ENCODE measurements at regions not wholly inside any gene's neighbourhood (a gene's known extent, or its start where the extent isn't known, plus 50 kb on each side); places are given as distances from the start of the nearest gene placed in this dataset.
"Not testable (repeated sequence)": the region's sequence is repeated elsewhere in the genome, so short reads cannot be mapped to it uniquely, and the experiment has no call there.

- Histone ChIP-seq H3K27ac (ENCODE audit: low read length) (no peak overlapping the region), H3K27me3 (ENCODE audit: insufficient read depth, low read length) (no peaks in the 10 kb centered on the region), H3K9me3 (ENCODE audit: insufficient read depth, low read depth, low read length) (no peaks in the 10 kb centered on the region), H3K36me3 (ENCODE audit: insufficient read depth, low read depth, low read length) (no peaks in the 10 kb centered on the region), H3K4me1 (ENCODE audit: insufficient read depth, low read length) (no peaks in the 10 kb centered on the region), H3K9ac (ENCODE audit: low read depth, low read length) (no peak overlapping the region), H3K4me3 (ENCODE audit: low read length) (no peak overlapping the region)
These were observed 210.8 kb upstream of the EXOC2 start for GRCh38 chr6:903761-904160.

DNA sequence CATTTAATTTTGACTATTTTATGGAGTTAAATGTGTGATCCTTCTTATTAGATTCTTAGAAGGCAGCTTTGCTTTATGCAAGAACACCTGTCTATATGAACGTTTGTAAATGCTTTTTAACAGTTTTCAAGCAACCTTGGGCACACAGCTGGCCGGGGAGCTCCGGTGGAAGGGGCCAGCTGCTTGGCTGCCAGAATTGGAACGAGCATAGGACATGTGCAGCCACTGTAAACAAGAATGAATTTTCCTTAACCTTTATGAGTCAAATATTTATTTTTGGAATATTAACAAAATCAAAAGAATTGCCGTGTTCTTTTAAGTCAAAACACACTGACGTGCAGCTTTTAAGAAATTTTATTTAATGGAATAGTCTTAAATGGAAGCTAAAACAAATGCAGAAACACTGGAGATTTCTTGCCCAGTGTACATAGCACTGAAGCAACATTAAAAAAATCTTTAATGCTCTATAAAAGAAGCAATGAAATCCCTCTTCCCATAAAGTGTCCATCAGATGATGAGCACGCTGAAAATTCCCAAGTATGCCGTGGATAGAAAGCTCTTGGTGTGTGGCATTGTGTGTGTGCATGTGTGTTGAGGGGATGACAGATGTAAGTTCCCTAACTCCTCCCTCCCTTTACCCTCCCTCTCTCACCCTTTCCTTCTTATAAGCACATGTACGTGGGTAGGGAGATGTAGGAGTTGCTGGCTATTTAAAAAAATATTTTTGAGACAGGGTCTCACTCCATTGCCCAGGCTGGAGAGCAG is 208.9 kb upstream of the EXOC2 start:
- Histone ChIP-seq H3K4me3 (ENCODE audit: low read length) (no peak overlapping the region), H3K36me3 (ENCODE audit: insufficient read depth, low read depth, low read length) (no peaks in the 10 kb centered on the region), H3K27ac (ENCODE audit: low read length) (no peak overlapping the region), H3K27me3 (ENCODE audit: insufficient read depth, low read length) (no peaks in the 10 kb centered on the region), H3K9me3 (ENCODE audit: insufficient read depth, low read depth, low read length) (no peaks in the 10 kb centered on the region), H3K9ac (ENCODE audit: low read depth, low read length) (no peak overlapping the region), H3K4me1 (ENCODE audit: insufficient read depth, low read length) (no peaks in the 10 kb centered on the region)

DNA sequence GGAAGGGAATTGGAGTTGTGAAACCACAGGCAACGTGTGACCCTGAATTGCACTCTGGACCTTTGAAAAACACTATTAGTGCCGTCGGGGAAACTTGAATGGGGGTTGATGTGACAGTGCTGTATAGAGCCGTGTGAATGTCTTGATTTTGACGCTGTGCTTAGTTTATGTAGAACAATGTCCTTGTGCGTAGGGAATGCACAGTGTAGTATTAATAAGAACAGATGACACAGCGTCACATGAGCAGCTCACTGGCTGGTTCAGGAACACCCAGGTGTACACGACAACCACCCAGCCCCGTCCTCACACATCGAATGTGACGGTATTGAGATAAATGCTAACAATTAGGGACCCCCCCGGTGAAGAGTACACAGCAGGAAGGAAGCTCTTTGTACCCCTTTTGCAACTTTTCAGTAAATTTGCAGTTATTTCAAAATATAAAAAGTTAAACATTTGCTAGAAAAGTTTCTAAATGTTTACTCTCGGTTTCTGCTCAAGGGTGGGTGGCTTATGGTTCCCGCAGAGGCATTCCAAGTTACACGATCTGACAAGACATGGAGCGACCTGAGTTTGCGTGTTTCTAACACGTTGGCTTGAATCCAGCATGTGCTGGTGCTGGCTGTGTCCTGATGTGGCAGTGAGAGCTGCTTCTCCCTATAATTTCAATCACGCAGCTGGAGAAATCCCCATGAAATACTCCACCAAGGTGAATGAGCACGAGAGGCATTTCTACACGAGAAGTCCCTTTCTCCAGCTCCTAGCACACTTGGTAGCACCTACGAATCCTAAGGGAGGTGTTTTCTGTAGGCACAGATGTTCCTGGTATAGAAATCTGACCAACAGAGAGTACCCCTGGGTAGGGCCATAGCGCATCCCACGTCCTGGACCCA is 208.0 kb upstream of the EXOC2 start:
- Histone ChIP-seq H3K9ac (ENCODE audit: low read depth, low read length) (no peak overlapping the region), H3K27me3 (ENCODE audit: insufficient read depth, low read length) (no peaks in the 10 kb centered on the region), H3K4me1 (ENCODE audit: insufficient read depth, low read length) (no peaks in the 10 kb centered on the region), H3K4me3 (ENCODE audit: low read length) (no peak overlapping the region), H3K9me3 (ENCODE audit: insufficient read depth, low read depth, low read length) (no peaks in the 10 kb centered on the region), H3K27ac (ENCODE audit: low read length) (no peak overlapping the region), H3K36me3 (ENCODE audit: insufficient read depth, low read depth, low read length) (no peaks in the 10 kb centered on the region)

DNA sequence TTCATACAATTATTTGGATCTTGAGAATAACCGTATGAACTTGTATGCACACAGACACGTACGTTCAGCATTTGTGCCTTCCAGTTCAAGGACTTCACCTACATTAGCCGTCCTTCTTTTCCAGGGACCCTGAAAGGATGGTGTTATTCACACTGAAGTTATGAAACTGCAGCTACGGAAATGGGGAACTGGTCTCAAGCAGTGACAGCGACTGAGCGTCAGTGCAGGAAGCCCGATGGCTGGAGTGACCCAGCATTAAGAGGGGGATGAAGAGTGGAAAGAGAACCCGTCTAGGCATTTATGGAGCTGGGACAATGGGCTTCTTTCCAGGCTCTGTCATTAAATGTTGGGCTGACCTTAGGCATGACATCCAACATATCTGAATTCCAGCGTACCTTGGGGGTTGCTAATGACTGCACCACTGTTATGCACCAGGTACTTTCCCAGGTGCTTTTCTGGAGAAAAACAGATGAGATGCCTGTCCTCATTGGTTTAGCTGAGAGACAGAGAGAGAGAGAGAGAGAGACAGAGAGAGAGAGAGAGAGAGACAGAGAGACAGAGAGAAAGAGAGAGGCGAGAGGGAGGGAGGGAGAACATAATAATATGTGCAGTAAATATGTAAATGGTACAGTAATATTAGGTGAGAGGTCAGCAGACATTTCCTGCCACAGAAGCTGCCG is 204.7 kb upstream of the EXOC2 start:
- no peaks in the 10 kb centered on the region for H3K4me1 ChIP-seq (ENCODE audit: insufficient read depth, low read length)
- no peak overlapping the region for H3K27ac ChIP-seq (ENCODE audit: low read length)
- H3K27me3 ChIP-seq (ENCODE audit: insufficient read depth, low read length) = no peaks in the 10 kb centered on the region
- no peak overlapping the region for H3K4me3 ChIP-seq (ENCODE audit: low read length)
- H3K36me3 ChIP-seq (ENCODE audit: insufficient read depth, low read depth, low read length) = no peaks in the 10 kb centered on the region
- no peaks in the 10 kb centered on the region for H3K9me3 ChIP-seq (ENCODE audit: insufficient read depth, low read depth, low read length)
- H3K9ac ChIP-seq (ENCODE audit: low read depth, low read length) = no peak overlapping the region

DNA sequence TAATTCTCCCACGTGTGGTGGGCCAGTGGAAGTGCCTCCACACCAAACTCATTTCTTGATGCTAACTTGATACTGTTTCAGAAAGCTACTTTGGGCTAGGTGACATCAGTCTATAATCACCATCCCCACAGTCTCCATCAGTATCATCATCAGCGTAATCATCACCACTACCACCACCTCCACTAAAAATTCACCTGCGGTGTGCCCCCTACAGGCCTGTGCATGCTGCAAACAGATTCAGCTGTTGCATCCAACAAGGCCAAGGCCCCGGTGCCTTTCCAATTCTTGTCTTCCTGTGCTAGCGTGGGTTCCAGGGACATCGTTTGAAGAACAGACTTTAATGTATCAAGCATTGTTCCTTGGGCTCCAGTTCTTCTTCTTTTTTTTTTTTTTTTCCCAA is 201.3 kb upstream of the EXOC2 start:
- H3K27me3 ChIP-seq (ENCODE audit: insufficient read depth, low read length) = no peaks in the 10 kb centered on the region
- H3K36me3 ChIP-seq (ENCODE audit: insufficient read depth, low read depth, low read length) = no peaks in the 10 kb centered on the region
- no peak overlapping the region for H3K9ac ChIP-seq (ENCODE audit: low read depth, low read length)
- no peaks in the 10 kb centered on the region for H3K9me3 ChIP-seq (ENCODE audit: insufficient read depth, low read depth, low read length)
- H3K4me3 ChIP-seq (ENCODE audit: low read length) = no peak overlapping the region
- H3K4me1 ChIP-seq (ENCODE audit: insufficient read depth, low read length) = no peaks in the 10 kb centered on the region
- no peak overlapping the region for H3K27ac ChIP-seq (ENCODE audit: low read length)

DNA sequence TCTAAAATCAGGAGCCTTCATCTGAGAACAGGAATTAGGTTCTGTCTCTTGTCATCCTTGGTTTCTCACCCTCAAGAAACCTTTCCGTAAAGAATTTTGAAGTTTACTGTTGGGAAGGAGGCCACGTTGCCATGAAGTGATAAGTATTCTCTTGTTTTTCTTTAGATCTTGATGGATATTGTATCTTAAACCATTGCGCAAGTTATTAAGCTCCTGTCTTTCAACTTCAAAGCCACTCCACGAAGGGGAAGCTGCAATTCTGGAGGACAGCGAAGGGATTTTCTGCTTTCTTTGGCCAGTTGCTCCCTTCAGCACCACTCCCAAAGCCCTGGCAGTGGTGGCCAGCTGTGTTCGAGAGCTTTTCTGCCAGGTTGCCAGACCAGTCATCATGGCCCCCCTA is 198.1 kb upstream of the EXOC2 start:
- Histone ChIP-seq H3K27me3 (ENCODE audit: insufficient read depth, low read length) (no peaks in the 10 kb centered on the region), H3K9ac (ENCODE audit: low read depth, low read length) (no peak overlapping the region), H3K4me3 (ENCODE audit: low read length) (no peak overlapping the region), H3K36me3 (ENCODE audit: insufficient read depth, low read depth, low read length) (no peaks in the 10 kb centered on the region), H3K4me1 (ENCODE audit: insufficient read depth, low read length) (no peaks in the 10 kb centered on the region), H3K9me3 (ENCODE audit: insufficient read depth, low read depth, low read length) (no peaks in the 10 kb centered on the region), H3K27ac (ENCODE audit: low read length) (no peak overlapping the region)

GRCh38 chr6:890201-890600 is 197.3 kb upstream of the EXOC2 start:
- no peaks in the 10 kb centered on the region for H3K36me3 ChIP-seq (ENCODE audit: insufficient read depth, low read depth, low read length)
- H3K4me3 ChIP-seq (ENCODE audit: low read length) = no peak overlapping the region
- no peaks in the 10 kb centered on the region for H3K27me3 ChIP-seq (ENCODE audit: insufficient read depth, low read length)
- H3K4me1 ChIP-seq (ENCODE audit: insufficient read depth, low read length) = no peaks in the 10 kb centered on the region
- no peak overlapping the region for H3K27ac ChIP-seq (ENCODE audit: low read length)
- H3K9ac ChIP-seq (ENCODE audit: low read depth, low read length) = no peak overlapping the region
- H3K9me3 ChIP-seq (ENCODE audit: insufficient read depth, low read depth, low read length) = no peaks in the 10 kb centered on the region

- no peak overlapping the region for H3K27ac ChIP-seq (ENCODE audit: low read length)
- H3K9ac ChIP-seq (ENCODE audit: low read depth, low read length) = no peak overlapping the region
- no peaks in the 10 kb centered on the region for H3K9me3 ChIP-seq (ENCODE audit: insufficient read depth, low read depth, low read length)
- H3K4me3 ChIP-seq (ENCODE audit: low read length) = no peak overlapping the region
- no peaks in the 10 kb centered on the region for H3K27me3 ChIP-seq (ENCODE audit: insufficient read depth, low read length)
- H3K36me3 ChIP-seq (ENCODE audit: insufficient read depth, low read depth, low read length) = no peaks in the 10 kb centered on the region
- no peaks in the 10 kb centered on the region for H3K4me1 ChIP-seq (ENCODE audit: insufficient read depth, low read length)
These were observed 194.8 kb upstream of the EXOC2 start for GRCh38 chr6:887583-888235.

DNA sequence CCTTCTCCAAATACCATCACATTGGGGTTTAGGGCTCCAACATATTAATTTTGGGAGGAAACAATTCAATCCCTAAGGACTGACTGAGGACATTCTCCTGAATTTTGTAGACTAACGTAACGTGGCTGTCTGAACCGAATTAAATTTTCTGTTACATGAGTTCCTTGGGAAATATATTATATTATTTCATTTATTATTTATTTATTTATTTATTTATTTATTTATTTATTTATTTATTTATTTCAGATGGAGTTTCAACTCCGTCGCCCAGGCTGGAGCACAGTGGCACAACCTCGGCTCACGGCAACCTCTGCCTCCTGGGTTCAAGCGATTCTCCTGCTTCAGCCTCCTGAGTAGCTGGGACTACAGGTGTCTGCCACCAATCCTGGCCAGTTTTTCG is 193.2 kb upstream of the EXOC2 start:
- not testable (repeated sequence) for H3K4me1 ChIP-seq (ENCODE audit: insufficient read depth, low read length); H3K4me3 ChIP-seq (ENCODE audit: low read length); H3K36me3 ChIP-seq (ENCODE audit: insufficient read depth, low read depth, low read length)

GRCh38 chr6:885051-885590 is 192.2 kb upstream of the EXOC2 start:
- Histone ChIP-seq H3K4me3 (ENCODE audit: low read length) (no peak overlapping the region), H3K9ac (ENCODE audit: low read depth, low read length) (no peak overlapping the region), H3K9me3 (ENCODE audit: insufficient read depth, low read depth, low read length) (no peaks in the 10 kb centered on the region), H3K27me3 (ENCODE audit: insufficient read depth, low read length) (no peaks in the 10 kb centered on the region), H3K4me1 (ENCODE audit: insufficient read depth, low read length) (peaks cover 5% of the 10 kb centered on the region; the same call in 1 of the 2 replicates), H3K36me3 (ENCODE audit: insufficient read depth, low read depth, low read length) (no peaks in the 10 kb centered on the region), H3K27ac (ENCODE audit: low read length) (no peak overlapping the region)

More for the DNA sequence above, 193.2 kb upstream of the EXOC2 start:
- H3K27me3 ChIP-seq (ENCODE audit: insufficient read depth, low read length); H3K27ac ChIP-seq (ENCODE audit: low read length); H3K9me3 ChIP-seq (ENCODE audit: insufficient read depth, low read depth, low read length); H3K9ac ChIP-seq (ENCODE audit: low read depth, low read length): not testable (repeated sequence)

GRCh38 chr6:884570-884969 is 191.6 kb upstream of the EXOC2 start:
- no peaks in the 10 kb centered on the region for H3K27me3 ChIP-seq (ENCODE audit: insufficient read depth, low read length)

More at GRCh38 chr6:884570-884969, 191.6 kb upstream of the EXOC2 start:
- Histone ChIP-seq H3K9ac (ENCODE audit: low read depth, low read length) (no peak overlapping the region), H3K4me3 (ENCODE audit: low read length) (no peak overlapping the region), H3K9me3 (ENCODE audit: insufficient read depth, low read depth, low read length) (no peaks in the 10 kb centered on the region), H3K27ac (ENCODE audit: low read length) (no peak overlapping the region), H3K4me1 (ENCODE audit: insufficient read depth, low read length) (peaks cover 5% of the 10 kb centered on the region; the same call in 1 of the 2 replicates), H3K36me3 (ENCODE audit: insufficient read depth, low read depth, low read length) (no peaks in the 10 kb centered on the region)

Measured in iPS-20b (cell line).